ENCODE measurements at regions not wholly inside any gene's neighbourhood (a gene's known extent, or its start where the extent isn't known, plus 50 kb on each side); places are given as distances from the start of the nearest gene placed in this dataset.

GRCh38 chr4:104063341-104063740 lies 343.6 kb upstream of the TACR3 start:
- DNase-seq (ENCODE audit: low read depth), result no peak
- no peak for TF ChIP-seq CTCF (conservative IDR thresholded peaks at IDR 0.05; ENCODE audit: low read depth, low read length)
- no peak overlapping the region for H3K4me3 ChIP-seq (ENCODE audit: low read depth, low read length)

DNA sequence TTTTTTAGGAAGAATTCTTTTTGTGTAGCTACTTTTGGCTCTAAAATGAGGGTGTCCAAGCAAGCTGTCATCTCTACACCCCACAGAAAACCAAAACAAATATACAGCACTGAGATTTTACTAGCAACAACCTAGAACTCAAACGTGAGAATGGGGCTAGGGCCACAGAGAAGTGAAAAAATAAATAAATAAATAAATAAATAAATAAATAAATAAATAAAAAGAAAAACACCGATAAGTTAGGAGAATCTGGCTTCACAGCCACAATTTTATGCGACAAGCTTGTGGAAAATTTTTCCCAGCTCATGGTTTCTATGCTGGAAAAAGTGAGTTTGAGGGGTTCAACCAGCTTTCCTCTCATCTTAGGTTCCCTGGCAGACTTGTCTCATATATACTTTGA lies 324.6 kb upstream of the TACR3 start:
- no peak overlapping the region for H3K4me3 ChIP-seq (ENCODE audit: low read depth, low read length)
- TF ChIP-seq CTCF (conservative IDR thresholded peaks at IDR 0.05; ENCODE audit: low read depth, low read length), result no peak
- no peak for DNase-seq (ENCODE audit: low read depth)

DNA sequence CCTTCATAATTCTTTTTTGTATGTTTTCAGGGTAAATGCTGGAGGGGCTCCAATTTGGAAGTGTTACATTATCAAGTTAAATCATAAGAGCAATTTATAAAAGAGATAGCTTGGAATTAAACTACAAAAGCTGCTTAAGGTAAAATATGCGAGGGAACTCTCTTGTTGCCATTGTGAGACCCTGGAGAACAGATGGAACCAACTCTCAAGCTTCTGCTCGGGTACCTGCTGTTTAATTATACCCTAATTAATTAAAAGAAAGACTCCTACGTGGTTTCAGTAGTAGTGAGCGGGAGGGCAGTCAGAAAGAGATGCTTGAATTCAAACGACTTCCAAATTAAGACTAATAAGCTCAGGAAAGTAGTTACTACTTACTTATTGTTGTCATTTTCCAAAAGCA lies 313.1 kb upstream of the TACR3 start:
- no peak for TF ChIP-seq CTCF (conservative IDR thresholded peaks at IDR 0.05; ENCODE audit: low read depth, low read length)
- no peak overlapping the region for H3K4me3 ChIP-seq (ENCODE audit: low read depth, low read length)
- no peak for DNase-seq (ENCODE audit: low read depth)

DNA sequence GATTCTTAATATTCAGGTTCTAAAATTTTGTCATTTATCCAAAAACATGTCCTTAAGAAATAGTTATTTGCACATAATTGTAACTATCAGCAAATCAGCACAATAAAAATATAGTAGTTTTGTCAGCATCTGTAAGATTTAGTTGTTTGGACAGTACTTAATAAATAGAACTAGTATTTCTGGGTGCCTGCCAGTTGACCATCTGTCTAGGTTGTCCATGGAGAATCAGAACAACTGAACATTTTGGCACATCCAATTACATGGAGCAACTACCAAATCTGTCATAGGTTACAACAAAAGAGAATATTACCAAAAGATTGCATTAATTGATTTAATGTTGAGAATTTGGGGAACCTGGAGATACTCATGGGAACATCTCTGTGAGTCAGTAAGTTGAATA lies 305.5 kb upstream of the TACR3 start:
- DNase-seq (ENCODE audit: low read depth), result no peak
- no peak overlapping the region for H3K4me3 ChIP-seq (ENCODE audit: low read depth, low read length)
- TF ChIP-seq CTCF (conservative IDR thresholded peaks at IDR 0.05; ENCODE audit: low read depth, low read length), result no peak

- no peak overlapping the region for H3K4me3 ChIP-seq (ENCODE audit: low read depth, low read length)
- no peak for DNase-seq (ENCODE audit: low read depth)
- no peak for TF ChIP-seq CTCF (conservative IDR thresholded peaks at IDR 0.05; ENCODE audit: low read depth, low read length)
Observed at GRCh38 chr4:104022831-104023230, 303.0 kb upstream of the TACR3 start.

- DNase-seq (ENCODE audit: low read depth), result no peak
- TF ChIP-seq CTCF (conservative IDR thresholded peaks at IDR 0.05; ENCODE audit: low read depth, low read length), result no peak
- H3K4me3 ChIP-seq (ENCODE audit: low read depth, low read length), result no peak overlapping the region
Observed at GRCh38 chr4:104022226-104022625, 302.4 kb upstream of the TACR3 start.

GRCh38 chr4:104020641-104021040 lies 300.9 kb upstream of the TACR3 start:
- H3K4me3 ChIP-seq (ENCODE audit: low read depth, low read length), result no peak overlapping the region
- TF ChIP-seq CTCF (conservative IDR thresholded peaks at IDR 0.05; ENCODE audit: low read depth, low read length), result no peak
- no peak for DNase-seq (ENCODE audit: low read depth)
